ENCODE measurements at regions not wholly inside any gene's neighbourhood (a gene's known extent, or its start where the extent isn't known, plus 50 kb on each side); places are given as distances from the start of the nearest gene placed in this dataset.

GRCh38 chr11:13062115-13062514 lies 53.0 kb downstream of the RASSF10 start:
- CTCF ChIA-PET, result no interaction called here
- POLR2A ChIA-PET (ENCODE audit: unreplicated experiment), result interaction anchor here (0.7 kb wide), 1 partner anchor 18 kb away, joined by 4 read pairs; no protein-coding TSS in a partner anchor
- H3K27me3 ChIP-seq (ENCODE audit: low read length), result no peaks in the 10 kb centered on the region

DNA sequence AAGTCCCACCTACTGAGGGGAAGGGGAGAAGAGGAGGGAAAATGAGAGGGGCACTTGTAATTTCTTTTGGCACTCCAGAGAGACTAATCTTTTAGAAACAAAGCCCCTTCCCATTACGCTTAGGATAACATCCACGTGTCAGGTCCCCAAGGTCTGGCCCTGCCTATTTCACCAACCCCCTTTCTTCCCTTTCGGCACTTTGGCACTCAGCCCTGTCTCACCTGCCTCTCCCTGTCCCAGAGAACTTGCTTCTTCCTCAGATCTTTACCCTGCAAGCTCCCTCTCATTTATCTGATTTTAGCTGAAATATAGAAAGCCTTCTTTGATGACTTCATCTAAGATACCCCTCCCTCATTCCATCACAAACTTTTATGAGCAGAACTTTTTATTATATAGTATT lies 55.5 kb downstream of the RASSF10 start:
- intact Hi-C loops (cut with micrococcal nuclease), result no loop called here
- Histone ChIP-seq H2AFZ (ENCODE audit: low read length) (no peak overlapping the region), H3K9ac (ENCODE audit: low read length) (no peak overlapping the region), H3K9me3 (ENCODE audit: low read length) (no peaks in the 10 kb centered on the region), H3K4me2 (ENCODE audit: low read length) (no peak overlapping the region), H3K36me3 (ENCODE audit: low read depth, low read length) (no peaks in the 10 kb centered on the region), H3K27me3 (ENCODE audit: low read length) (no peaks in the 10 kb centered on the region), H3K27ac (ENCODE audit: low read length) (no peak overlapping the region), H4K20me1 (ENCODE audit: low read length) (no peaks in the 10 kb centered on the region), H3K4me3 (ENCODE audit: low read length) (no peak overlapping the region), H3F3A (ENCODE audit: low read length, unreplicated experiment) (no peaks in the 10 kb centered on the region), H3K4me1 (ENCODE audit: insufficient read depth, low read length) (no peaks in the 10 kb centered on the region), H3K79me2 (ENCODE audit: low read length) (no peaks in the 10 kb centered on the region), H3K9me2 (replicated peaks; ENCODE audit: low read length) (no peaks in the 10 kb centered on the region)
- DNase-seq (no peak), ATAC-seq (no peak)
- TF ChIP-seq CTCF (conservative IDR thresholded peaks at IDR 0.05; ENCODE audit: low read depth, low read length) (no peak), EZH2 (IDR thresholded peaks at IDR 0.05; ENCODE audit: low read length, unreplicated experiment) (no peak), EZH2phosphoT487 (IDR thresholded peaks at IDR 0.05; ENCODE audit: borderline replicate concordance, low read length) (no peak)
- ChIA-PET CTCF (no interaction called here), POLR2A (ENCODE audit: unreplicated experiment) (no interaction called here)
- no TSS peak for BruUV-seq (replicated peaks)

More at GRCh38 chr11:13062115-13062514, 53.0 kb downstream of the RASSF10 start:
- H3K79me2 ChIP-seq (ENCODE audit: low read length), result no peaks in the 10 kb centered on the region
- DNase-seq, result no peak
- H3K4me3 ChIP-seq (ENCODE audit: low read length), result no peak overlapping the region
- no peak overlapping the region for H3K4me2 ChIP-seq (ENCODE audit: low read length)
- no peaks in the 10 kb centered on the region for H3K36me3 ChIP-seq (ENCODE audit: low read depth, low read length)
- no TSS peak for BruUV-seq (replicated peaks)
- no peaks in the 10 kb centered on the region for H3K9me2 ChIP-seq (replicated peaks; ENCODE audit: low read length)
- TF ChIP-seq CTCF (conservative IDR thresholded peaks at IDR 0.05; ENCODE audit: low read depth, low read length) (no peak), EZH2phosphoT487 (IDR thresholded peaks at IDR 0.05; ENCODE audit: borderline replicate concordance, low read length) (no peak), EZH2 (IDR thresholded peaks at IDR 0.05; ENCODE audit: low read length, unreplicated experiment) (no peak)
- no peaks in the 10 kb centered on the region for H3F3A ChIP-seq (ENCODE audit: low read length, unreplicated experiment)
- no peaks in the 10 kb centered on the region for H4K20me1 ChIP-seq (ENCODE audit: low read length)
- no peak for ATAC-seq
- H3K4me1 ChIP-seq (ENCODE audit: insufficient read depth, low read length), result no peaks in the 10 kb centered on the region
- intact Hi-C loops (cut with micrococcal nuclease), result no loop called here
- no peaks in the 10 kb centered on the region for H3K9me3 ChIP-seq (ENCODE audit: low read length)
- H3K9ac ChIP-seq (ENCODE audit: low read length), result no peak overlapping the region
- no peak overlapping the region for H2AFZ ChIP-seq (ENCODE audit: low read length)
- no peak overlapping the region for H3K27ac ChIP-seq (ENCODE audit: low read length)

DNA sequence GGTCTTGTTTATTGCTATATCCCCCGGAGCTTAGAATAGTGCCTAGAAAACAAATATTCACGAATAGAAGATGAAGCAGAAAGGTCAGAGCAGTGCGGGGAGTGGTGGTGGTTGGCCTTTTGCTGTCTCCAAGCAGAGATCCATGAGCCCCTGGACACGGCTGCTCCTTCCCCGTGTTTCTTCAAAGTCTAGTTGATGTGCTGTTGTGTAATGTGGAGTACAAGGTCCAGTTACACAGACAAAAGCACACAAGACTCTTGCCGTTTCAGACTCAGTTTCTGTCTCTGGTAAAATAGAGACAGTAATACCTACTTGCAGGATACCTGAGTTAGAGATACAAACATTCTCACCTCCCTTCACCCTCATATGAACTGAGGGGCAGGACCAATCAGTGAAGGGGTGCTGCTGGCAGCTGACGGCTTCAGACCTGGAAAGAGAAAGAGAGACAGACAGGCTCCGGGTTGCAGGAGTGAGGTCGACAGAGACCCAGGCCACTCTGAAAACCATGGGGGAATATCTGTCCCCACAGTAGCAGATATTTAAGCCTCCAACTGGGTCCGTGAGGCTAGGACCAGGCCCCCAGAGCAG lies 56.2 kb downstream of the RASSF10 start:
- Histone ChIP-seq H3K9me2 (replicated peaks; ENCODE audit: low read length) (no peaks in the 10 kb centered on the region), H3K9ac (ENCODE audit: low read length) (no peak overlapping the region), H3F3A (ENCODE audit: low read length, unreplicated experiment) (no peaks in the 10 kb centered on the region), H3K36me3 (ENCODE audit: low read depth, low read length) (no peaks in the 10 kb centered on the region), H3K4me3 (ENCODE audit: low read length) (no peak overlapping the region), H3K27ac (ENCODE audit: low read length) (no peak overlapping the region), H3K79me2 (ENCODE audit: low read length) (no peaks in the 10 kb centered on the region), H3K4me1 (ENCODE audit: insufficient read depth, low read length) (no peaks in the 10 kb centered on the region), H3K4me2 (ENCODE audit: low read length) (no peak overlapping the region), H2AFZ (ENCODE audit: low read length) (no peak overlapping the region), H3K27me3 (ENCODE audit: low read length) (no peaks in the 10 kb centered on the region), H4K20me1 (ENCODE audit: low read length) (no peaks in the 10 kb centered on the region), H3K9me3 (ENCODE audit: low read length) (no peaks in the 10 kb centered on the region)
- no peak for ATAC-seq
- BruUV-seq (replicated peaks), result no TSS peak
- ChIA-PET POLR2A (ENCODE audit: unreplicated experiment) (no interaction called here), CTCF (no interaction called here)
- TF ChIP-seq CTCF (conservative IDR thresholded peaks at IDR 0.05; ENCODE audit: low read depth, low read length), result no peak
- TF ChIP-seq EZH2 (IDR thresholded peaks at IDR 0.05; ENCODE audit: low read length, unreplicated experiment), result no peak
- TF ChIP-seq EZH2phosphoT487 (IDR thresholded peaks at IDR 0.05; ENCODE audit: borderline replicate concordance, low read length), result no peak
- no peak for DNase-seq
- intact Hi-C loops (cut with micrococcal nuclease), result no loop called here

All from PC-3 (cell line).